OCI-LY7 (cell line): ENCODE measurements at regions not wholly inside any gene's neighbourhood (a gene's known extent, or its start where the extent isn't known, plus 50 kb on each side); places are given as distances from the start of the nearest gene placed in this dataset.

Experiments
- BruUV-seq: library from RNA; stranded (reverse); fragments of 400-500 nt; replicated peaks from 2 replicates; lab custom pipeline; 2021; lab: Mats Ljungman, UMichigan
- CTCF ChIA-PET: fragments of 300-600 bp; sonication (Branson Sonifier 250); formaldehyde crosslinking; loops from one replicate; lab custom pipeline; 2022; ENCODE audit warnings: antibody characterized with exemption; ENCODE audit not compliant: unreplicated experiment; lab: Charles Lee
- POLR2A ChIA-PET: fragments of 300-600 bp; sonication (Branson Sonifier 250); formaldehyde crosslinking; loops from one replicate; lab custom pipeline; 2022; ENCODE audit warnings: antibody characterized with exemption; lab: Charles Lee
- DNase-seq: peaks from one replicate; pipeline ENCODE4 v3.0.0-alpha.2; 2015; ENCODE audit warnings: low spot score
- H2AFZ ChIP-seq: fragments of 200-600 bp; sonication (generic), shearing (Covaris generic); 2 replicates; pipeline ENCODE4 v1.6.1; 2014; ENCODE audit warnings: mild to moderate bottlenecking, antibody characterized with exemption, low read length, moderate library complexity
- H3K27ac ChIP-seq: fragments of 200-600 bp; sonication (generic); 2 replicates; pipeline ENCODE4 v1.5.1; 2014; ENCODE audit warnings: mixed run types, low read depth, mild to moderate bottlenecking, moderate library complexity, low read length, inconsistent platforms; ENCODE audit not compliant: poor library complexity, severe bottlenecking
- H3K36me3 ChIP-seq: fragments of 200-600 bp; sonication (generic); 2 replicates; pipeline ENCODE4 v1.6.1; 2014; ENCODE audit warnings: mild to moderate bottlenecking, antibody characterized with exemption, low read length, moderate library complexity, mixed read lengths; ENCODE audit not compliant: insufficient read depth
- H3K4me1 ChIP-seq: fragments of 200-600 bp; sonication (generic); 2 replicates; pipeline ENCODE4 v1.5.1; 2014; ENCODE audit warnings: mild to moderate bottlenecking, low read length; ENCODE audit not compliant: insufficient read depth, poor library complexity, severe bottlenecking
- H3K4me2 ChIP-seq: fragments of 200-600 bp; sonication (generic); 2 replicates; pipeline ENCODE4 v1.6.1; 2014; ENCODE audit warnings: mild to moderate bottlenecking, low read length
- H3K4me3 ChIP-seq: fragments of 200-600 bp; sonication (generic); 2 replicates; pipeline ENCODE4 v1.5.1; 2014; ENCODE audit warnings: mild to moderate bottlenecking, low read depth, low read length; ENCODE audit not compliant: poor library complexity, severe bottlenecking
- H3K79me2 ChIP-seq: fragments of 200-600 bp; sonication (generic); 2 replicates; pipeline ENCODE4 v1.6.1; 2016; ENCODE audit warnings: low read depth, mild to moderate bottlenecking, low read length, moderate library complexity, mixed read lengths; ENCODE audit not compliant: insufficient read depth
- H3K9me2 ChIP-seq: fragments of 200-600 bp; sonication (generic); 2 replicates; pipeline ENCODE4 v1.6.1; 2016; ENCODE audit warnings: mild to moderate bottlenecking, low read length, mixed read lengths; ENCODE audit not compliant: insufficient read depth
- H3K9me3 ChIP-seq: fragments of 200-600 bp; sonication (generic); 2 replicates; pipeline ENCODE4 v1.6.1; 2014; ENCODE audit warnings: mild to moderate bottlenecking, mixed run types, low read length, mixed read lengths
- H4K20me1 ChIP-seq: fragments of 200-600 bp; sonication (generic); 2 replicates; pipeline ENCODE4 v1.6.1; 2014; ENCODE audit warnings: mild to moderate bottlenecking, antibody characterized with exemption, low read length, moderate library complexity, mixed read lengths; ENCODE audit not compliant: insufficient read depth
- CTCF ChIP-seq: fragments of 200-600 bp; sonication (generic); conservative IDR thresholded peaks from 2 replicates; pipeline ENCODE4 v1.5.1; 2014; ENCODE audit warnings: mild to moderate bottlenecking, antibody characterized with exemption, low read length, moderate library complexity, mixed read lengths
- EZH2phosphoT487 ChIP-seq: fragments of 200-600 bp; sonication (generic); IDR thresholded peaks from 2 replicates; pipeline ENCODE4 v1.6.1; 2018; ENCODE audit warnings: low read depth, borderline replicate concordance, mild to moderate bottlenecking, mixed run types, antibody characterized with exemption, low read length, moderate library complexity, mixed read lengths
- intact Hi-C: fragments of 100-400 bp; cut with micrococcal nuclease; formaldehyde crosslinking; loops from one replicate; pipeline ENCODE4 v1.10.0; 2022; ENCODE audit not compliant: unreplicated experiment

GRCh38 chr12:130100634-130101362 is 61.5 kb upstream of the FZD10 start:
- Histone ChIP-seq H3K4me2 (no peak overlapping the region), H3K36me3 (no peaks in the 10 kb centered on the region), H2AFZ (no peak overlapping the region), H3K4me1 (no peaks in the 10 kb centered on the region), H3K4me3 (no peak overlapping the region), H4K20me1 (no peaks in the 10 kb centered on the region), H3K79me2 (no peaks in the 10 kb centered on the region), H3K27ac (no peak overlapping the region), H3K9me3 (no peaks in the 10 kb centered on the region), H3K9me2 (no peaks in the 10 kb centered on the region)
- BruUV-seq = no TSS peak
- ChIA-PET POLR2A (no interaction called here), CTCF (no interaction called here)
- intact Hi-C loops = no loop called here
- no peak for DNase-seq
- no peak for TF ChIP-seq CTCF
- TF ChIP-seq EZH2phosphoT487 = no peak

GRCh38 chr12:130101370-130101769 is 60.9 kb upstream of the FZD10 start:
- POLR2A ChIA-PET = no interaction called here
- no TSS peak for BruUV-seq

More at GRCh38 chr12:130101370-130101769, 60.9 kb upstream of the FZD10 start:
- H3K4me1 ChIP-seq = no peaks in the 10 kb centered on the region
- intact Hi-C loops = no loop called here
- no peaks in the 10 kb centered on the region for H3K9me3 ChIP-seq
- DNase-seq = no peak
- TF ChIP-seq EZH2phosphoT487 = no peak
- no peak for TF ChIP-seq CTCF
- H4K20me1 ChIP-seq = no peaks in the 10 kb centered on the region
- H3K4me3 ChIP-seq = no peak overlapping the region
- H3K36me3 ChIP-seq = no peaks in the 10 kb centered on the region
- no peak overlapping the region for H2AFZ ChIP-seq
- no peaks in the 10 kb centered on the region for H3K9me2 ChIP-seq
- H3K27ac ChIP-seq = no peak overlapping the region
- no peaks in the 10 kb centered on the region for H3K79me2 ChIP-seq
- no peak overlapping the region for H3K4me2 ChIP-seq
- CTCF ChIA-PET = no interaction called here
